HCT116 (cell line): ENCODE measurements at regions not wholly inside any gene's neighbourhood (a gene's known extent, or its start where the extent isn't known, plus 50 kb on each side); places are given as distances from the start of the nearest gene placed in this dataset.

Source experiments
- ATAC-seq: fragments of 200-7000 bp; cut with Tn5 transposase; 2 replicates; pipeline ENCODE4 v1.9.1; 2020; ENCODE audit warnings: mild to moderate bottlenecking, moderate library complexity
- BruUV-seq: library from RNA; stranded (reverse); fragments of 400-500 nt; replicated peaks from 2 replicates; lab custom pipeline; 2021; lab: Mats Ljungman, UMichigan
- CTCF ChIA-PET: fragments of 300-600 bp; sonication (Branson Sonifier 250); formaldehyde crosslinking; loops from one replicate; lab custom pipeline; 2021; ENCODE audit warnings: antibody characterized with exemption; lab: Charles Lee
- POLR2A ChIA-PET: fragments of 300-600, 350-600 bp; sonication (Branson Sonifier 250); formaldehyde crosslinking; loops from one replicate; lab custom pipeline; 2021; ENCODE audit warnings: antibody characterized with exemption; lab: Charles Lee
- RAD21 ChIA-PET, 2 experiments: fragments of 300-600 bp; sonication (Branson Sonifier 250); formaldehyde crosslinking; loops; one replicate each; lab custom pipeline; 2023; ENCODE audit warnings: low total read pairs in 2 of 2; ENCODE audit not compliant: uncharacterized antibody in 2 of 2, unreplicated experiment in 2 of 2, low non-redundant PET in 1 of 2; lab: Charles Lee
- DNase-seq: peaks from one replicate; pipeline ENCODE4 v3.0.0-alpha.2; 2010; ENCODE audit warnings: low read depth, low spot score
- H2AFZ ChIP-seq: fragments of 200-600 bp; shearing (Covaris generic), sonication (generic); 2 replicates; pipeline ENCODE4 v1.6.1; 2017; ENCODE audit warnings: low read depth, mixed run types, mixed read lengths, antibody characterized with exemption, low read length; ENCODE audit not compliant: poor library complexity, severe bottlenecking
- H3K27ac ChIP-seq: 2 replicates; pipeline ENCODE4 v1.5.1; 2012; ENCODE audit warnings: low read depth, low read length
- H3K27me3 ChIP-seq: fragments of 200-600 bp; sonication (generic); 2 replicates; pipeline ENCODE4 v1.6.1; 2016; ENCODE audit warnings: mixed run types, low read length, mixed read lengths; ENCODE audit not compliant: insufficient read depth
- H3K36me3 ChIP-seq, 2 experiments: fragments of 200-500 bp in 1 of 2; fragments of 200-600 bp in 1 of 2; sonication (Bioruptor generic) in 1 of 2; sonication (generic) in 1 of 2; 2 replicates each; pipeline versions ENCODE4 v1.5.1 to v1.6.1; 2014 to 2016; ENCODE audit warnings: low read length in 2 of 2, inconsistent platforms in 1 of 2, mixed read lengths in 1 of 2, mixed run types in 1 of 2; ENCODE audit not compliant: insufficient read depth in 2 of 2, control insufficient read depth in 1 of 2
- H3K4me1 ChIP-seq, 2 experiments: fragments of 200-600 bp in 1 of 2; sonication (generic) in 1 of 2; 2 replicates each; pipeline versions ENCODE4 v1.5.1 to v1.6.1; 2012 to 2017; ENCODE audit warnings: low read length in 2 of 2, inconsistent platforms in 1 of 2, mild to moderate bottlenecking in 1 of 2, mixed read lengths in 1 of 2, mixed run types in 1 of 2, moderate library complexity in 1 of 2; ENCODE audit not compliant: insufficient read depth in 2 of 2, control insufficient read depth in 1 of 2
- H3K4me2 ChIP-seq: fragments of 200-600 bp; sonication (generic); 2 replicates; pipeline ENCODE4 v1.6.1; 2017; ENCODE audit warnings: mixed run types, low read length, mixed read lengths
- H3K4me3 ChIP-seq, 2 experiments: fragments of 200-600 bp in 1 of 2; sonication (generic) in 1 of 2; replicated peaks in 1 of 2; 2 replicates each; pipeline ENCODE4 v1.5.1; 2011 to 2016; ENCODE audit warnings: low read length in 2 of 2, control low read depth in 1 of 2, low read depth in 1 of 2, mild to moderate bottlenecking in 1 of 2, mixed read lengths in 1 of 2, mixed run types in 1 of 2
- H3K79me2 ChIP-seq: fragments of 200-600 bp; sonication (generic); 2 replicates; pipeline ENCODE4 v1.6.1; 2017; ENCODE audit warnings: mild to moderate bottlenecking, mixed run types, low read length, moderate library complexity, mixed read lengths; ENCODE audit not compliant: insufficient read depth
- H3K9ac ChIP-seq: fragments of 200-600 bp; sonication (generic); 2 replicates; pipeline ENCODE4 v1.6.1; 2016; ENCODE audit warnings: low read length, mixed read lengths
- H3K9me2 ChIP-seq: fragments of 200-600 bp; sonication (generic), shearing (Covaris generic); 2 replicates; pipeline ENCODE4 v1.6.1; 2017; ENCODE audit warnings: mixed run types, mild to moderate bottlenecking, moderate library complexity; ENCODE audit not compliant: insufficient read depth
- H3K9me3 ChIP-seq, 2 experiments: fragments of 200-500 bp in 1 of 2; fragments of 200-600 bp in 1 of 2; sonication (Bioruptor generic) in 1 of 2; sonication (generic) in 1 of 2; 2 replicates each; pipeline ENCODE4 v1.6.1; 2014 to 2017; ENCODE audit warnings: low read length in 2 of 2, mixed read lengths in 2 of 2, inconsistent platforms in 1 of 2, low read depth in 1 of 2, mild to moderate bottlenecking in 1 of 2, mixed run types in 1 of 2, moderate library complexity in 1 of 2; ENCODE audit not compliant: control insufficient read depth in 1 of 2, insufficient read depth in 1 of 2
- H4K20me1 ChIP-seq: fragments of 200-600 bp; sonication (generic), shearing (Covaris generic); 2 replicates; pipeline ENCODE4 v1.6.1; 2017; ENCODE audit warnings: mixed run types, mild to moderate bottlenecking, moderate library complexity; ENCODE audit not compliant: insufficient read depth
- CBX3 ChIP-seq: IDR thresholded peaks from 2 replicates; pipeline ENCODE4 v1.6.1; 2012; ENCODE audit warnings: low read depth
- EGR1 ChIP-seq: IDR thresholded peaks from 2 replicates; pipeline ENCODE4 v1.6.1; 2012; ENCODE audit warnings: low read depth
- ELF1 ChIP-seq: IDR thresholded peaks from 2 replicates; pipeline ENCODE4 v1.6.1; 2012; ENCODE audit warnings: low read depth, borderline replicate concordance
- EZH2 ChIP-seq: fragments of 200-600 bp; sonication (generic); IDR thresholded peaks from 2 replicates; pipeline ENCODE4 v1.6.1; 2017; ENCODE audit warnings: antibody characterized with exemption, mixed run types
- RAD21 ChIP-seq: IDR thresholded peaks from 2 replicates; pipeline ENCODE4 v1.6.1; 2012; ENCODE audit warnings: low read depth, mild to moderate bottlenecking
- REST ChIP-seq: IDR thresholded peaks from 2 replicates; pipeline ENCODE4 v1.6.1; 2012; ENCODE audit warnings: low read depth
- SIN3A ChIP-seq: IDR thresholded peaks from 2 replicates; pipeline ENCODE4 v1.6.1; 2012; ENCODE audit warnings: low read depth
- TCF7L2 ChIP-seq: IDR thresholded peaks from 2 replicates; pipeline ENCODE4 v1.7.0; 2011; ENCODE audit warnings: borderline replicate concordance, inconsistent platforms; ENCODE audit not compliant: insufficient read depth, insufficient read length; ENCODE audit errors: extremely low read depth
- YY1 ChIP-seq: IDR thresholded peaks from 2 replicates; pipeline ENCODE4 v1.6.1; 2011; ENCODE audit warnings: low read length, low read depth, moderate library complexity, mild to moderate bottlenecking; ENCODE audit not compliant: insufficient replicate concordance; ENCODE audit errors: extremely low read depth
- ZBTB33 ChIP-seq: IDR thresholded peaks from 2 replicates; pipeline ENCODE4 v1.6.1; 2011; ENCODE audit warnings: mild to moderate bottlenecking, low read length, moderate library complexity; ENCODE audit not compliant: insufficient replicate concordance; ENCODE audit errors: extremely low read depth
- intact Hi-C: fragments of 100-400 bp; cut with micrococcal nuclease; formaldehyde crosslinking; loops from 2 replicates; pipeline ENCODE4 v1.10.0; 2022

GRCh38 chr6:11431455-11431937 lies 106.1 kb upstream of the TMEM170B start:
- POLR2A ChIA-PET: no interaction called here
- H3K9me3 ChIP-seq: 0 out of 4 replicates have a peak, but pooled peaks cover 0 to under 1% of the 10 kb centered on the region in 2 experiments
- H3K4me2 ChIP-seq: no peak overlapping the region
- no peak overlapping the region for H2AFZ ChIP-seq
- H3K27me3 ChIP-seq: no peaks in the 10 kb centered on the region
- H3K27ac ChIP-seq: no peak overlapping the region
- CTCF ChIA-PET: no interaction called here
- no peak for TF ChIP-seq TCF7L2
- no peak for TF ChIP-seq SIN3A
- TF ChIP-seq EZH2: no peak
- no peak for TF ChIP-seq ELF1
- no peak for TF ChIP-seq YY1
- no peak for TF ChIP-seq RAD21
- TF ChIP-seq EGR1: no peak
- TF ChIP-seq ZBTB33: no peak
- no peak for TF ChIP-seq REST
- TF ChIP-seq CBX3: no peak
- intact Hi-C loops: no loop called here
- no peak overlapping the region for H3K9ac ChIP-seq
- no peaks in the 10 kb centered on the region for H3K9me2 ChIP-seq
- no peaks in the 10 kb centered on the region for H3K79me2 ChIP-seq
- DNase-seq (no peak), ATAC-seq (no peak)
- peaks cover 10 to 31% of the 10 kb centered on the region in 2 experiments for H3K4me1 ChIP-seq
- no peaks in the 10 kb centered on the region for H3K36me3 ChIP-seq
- BruUV-seq: no TSS peak
- RAD21 ChIA-PET: no interaction called here
- no peaks in the 10 kb centered on the region for H4K20me1 ChIP-seq
- no peak overlapping the region for H3K4me3 ChIP-seq
